Stomach smooth muscle (tissue), 2 donors: ENCODE measurements at regions not wholly inside any gene's neighbourhood (a gene's known extent, or its start where the extent isn't known, plus 50 kb on each side); places are given as distances from the start of the nearest gene placed in this dataset.
"Not testable (repeated sequence)": the region's sequence is repeated elsewhere in the genome, so short reads cannot be mapped to it uniquely, and the experiment has no call there.

Experiments used
- H3K27ac ChIP-seq: one replicate; pipeline ENCODE4 v1.7.0; 2013; ENCODE audit warnings: mild to moderate bottlenecking, low read length, inconsistent platforms
- H3K27me3 ChIP-seq, 2 donors: one replicate each; pipeline ENCODE4 v1.7.0; 2013; ENCODE audit warnings: low read length in 2 of 2; ENCODE audit not compliant: insufficient read depth in 2 of 2, control insufficient read depth in 1 of 2
- H3K36me3 ChIP-seq, 2 donors: one replicate each; pipeline ENCODE4 v1.7.0; 2013; ENCODE audit warnings: low read length in 2 of 2; ENCODE audit not compliant: control insufficient read depth in 2 of 2, insufficient read depth in 2 of 2
- H3K4me1 ChIP-seq: one replicate; pipeline ENCODE4 v1.7.0; 2013; ENCODE audit warnings: low read length; ENCODE audit not compliant: control insufficient read depth, insufficient read depth
- H3K4me3 ChIP-seq, 2 donors: one replicate each; pipeline ENCODE4 v1.7.0; 2013; ENCODE audit warnings: low read length in 2 of 2
- H3K9ac ChIP-seq, 2 donors: one replicate each; pipeline ENCODE4 v1.7.0; 2013; ENCODE audit warnings: low read length in 2 of 2, mild to moderate bottlenecking in 1 of 2
- H3K9me3 ChIP-seq, 2 donors: one replicate each; pipeline ENCODE4 v1.7.0; 2013; ENCODE audit warnings: low read length in 2 of 2; ENCODE audit not compliant: control insufficient read depth in 2 of 2
- donor health status: healthy.
- donor health status: Pancreatic carcinoma.

DNA sequence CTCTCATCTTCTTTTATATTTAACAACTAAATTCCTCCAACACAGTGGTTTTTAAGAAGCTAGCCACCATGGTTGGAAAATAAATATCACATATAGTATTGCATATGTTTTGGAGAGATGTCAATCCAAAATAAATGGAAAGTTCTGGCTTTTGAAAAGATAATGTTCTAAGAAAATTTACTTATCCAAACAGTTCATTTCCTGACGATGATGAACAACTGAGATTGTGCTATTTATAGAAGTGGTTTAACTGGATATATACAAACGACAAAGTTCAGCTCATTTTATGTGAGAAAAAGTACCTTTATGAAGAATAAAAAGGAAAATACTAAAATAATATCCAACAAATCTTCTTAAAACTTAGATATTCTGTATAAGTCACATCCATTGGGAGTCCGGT, 174.7 kb downstream of the MZT1 start:
- H3K9ac ChIP-seq = no peak overlapping the region
- H3K4me3 ChIP-seq = no peak overlapping the region
- no peaks in the 10 kb centered on the region for H3K9me3 ChIP-seq
- H3K27me3 ChIP-seq = no peaks in the 10 kb centered on the region
- H3K36me3 ChIP-seq = no peaks in the 10 kb centered on the region
- H3K4me1 ChIP-seq = no peaks in the 10 kb centered on the region
- no peak overlapping the region for H3K27ac ChIP-seq

- not testable (repeated sequence) for H3K4me1 ChIP-seq, H3K4me3 ChIP-seq, H3K36me3 ChIP-seq, H3K27me3 ChIP-seq, H3K9me3 ChIP-seq, H3K9ac ChIP-seq, H3K27ac ChIP-seq
These were observed 181.5 kb downstream of the MZT1 start for GRCh38 chr13:72545895-72546294.

DNA sequence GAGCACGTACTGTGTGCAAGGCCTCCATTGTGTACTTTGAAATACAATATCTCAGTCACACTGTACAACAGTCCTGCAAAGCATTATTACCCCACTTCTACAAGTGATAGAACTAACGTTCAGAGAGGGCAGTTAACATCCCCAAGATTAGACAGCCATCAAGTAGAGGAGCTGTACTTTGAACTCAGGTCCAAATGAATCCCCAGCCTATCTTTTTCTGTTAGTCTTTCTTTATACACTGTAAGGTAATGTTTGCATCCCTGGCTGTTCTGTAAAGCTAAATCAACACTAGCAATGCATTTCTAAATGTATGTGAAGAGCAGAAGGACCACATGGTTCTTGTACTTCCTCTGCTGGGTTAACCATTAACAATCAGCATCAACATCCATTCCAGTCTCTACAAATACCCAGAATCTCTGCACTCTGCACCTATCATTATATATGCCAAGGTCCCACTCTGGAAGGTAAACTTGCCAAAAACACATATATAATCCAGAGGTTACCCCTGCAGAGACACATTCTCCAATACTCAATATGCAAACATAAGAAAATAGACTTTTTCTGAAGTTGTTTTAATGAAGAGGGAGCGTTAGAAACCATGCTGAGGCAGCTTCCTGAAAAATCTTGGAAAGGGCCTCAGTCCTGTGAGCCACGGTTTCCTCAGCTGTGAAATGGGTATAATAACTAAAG, 182.3 kb downstream of the MZT1 start:
- Histone ChIP-seq H3K4me1 (no peaks in the 10 kb centered on the region), H3K4me3 (no peak overlapping the region), H3K27me3 (no peaks in the 10 kb centered on the region), H3K36me3 (no peaks in the 10 kb centered on the region), H3K9me3 (no peaks in the 10 kb centered on the region), H3K9ac (no peak overlapping the region), H3K27ac (no peak overlapping the region)

DNA sequence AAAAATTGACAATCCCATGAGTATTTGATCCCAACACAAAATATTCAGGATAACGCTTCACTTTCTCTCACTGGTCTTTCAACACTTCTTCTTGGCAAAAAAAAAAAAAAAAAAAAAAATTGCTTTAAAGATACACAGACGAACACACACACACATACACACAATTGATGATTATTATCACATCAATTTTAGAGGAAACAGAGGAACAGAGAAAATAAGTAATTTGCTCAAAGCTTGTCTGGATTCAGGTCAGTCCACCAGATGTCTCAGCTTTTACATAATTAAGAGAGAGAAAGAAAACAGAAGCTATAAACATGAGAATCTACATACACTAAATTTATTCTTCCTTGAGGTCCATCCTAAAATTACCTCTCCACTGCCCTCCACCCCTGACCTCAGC, 183.4 kb downstream of the MZT1 start:
- Histone ChIP-seq H3K27me3 (no peaks in the 10 kb centered on the region), H3K4me3 (no peak overlapping the region), H3K4me1 (no peaks in the 10 kb centered on the region), H3K9ac (no peak overlapping the region), H3K9me3 (no peaks in the 10 kb centered on the region), H3K27ac (no peak overlapping the region), H3K36me3 (no peaks in the 10 kb centered on the region)

GRCh38 chr13:72542241-72542640, 185.2 kb downstream of the MZT1 start:
- Histone ChIP-seq H3K27ac (no peak overlapping the region), H3K9ac (no peak overlapping the region), H3K9me3 (no peaks in the 10 kb centered on the region), H3K36me3 (no peaks in the 10 kb centered on the region), H3K27me3 (no peaks in the 10 kb centered on the region), H3K4me1 (no peaks in the 10 kb centered on the region), H3K4me3 (no peak overlapping the region)

DNA sequence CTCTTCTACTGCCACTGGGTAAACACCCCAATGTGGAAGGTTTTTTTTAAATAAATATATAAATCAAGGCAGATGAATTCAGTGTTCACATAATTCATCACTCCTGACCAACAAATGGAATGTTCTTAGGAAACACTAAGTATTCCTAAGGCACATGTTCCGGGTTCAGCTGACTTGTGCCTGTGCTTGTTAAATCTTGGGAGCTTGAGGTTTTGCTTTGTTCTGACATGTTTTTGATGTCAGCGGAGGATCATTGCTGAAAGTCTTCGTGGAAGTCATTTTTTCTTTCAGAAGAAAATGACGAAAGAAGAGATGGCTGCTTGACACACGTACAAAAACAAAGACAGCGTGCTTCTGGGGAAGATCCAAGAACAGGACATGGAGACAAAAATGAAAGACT, 185.8 kb downstream of the MZT1 start:
- Histone ChIP-seq H3K27ac (no peak overlapping the region), H3K27me3 (no peaks in the 10 kb centered on the region), H3K4me1 (no peaks in the 10 kb centered on the region), H3K9ac (no peak overlapping the region), H3K4me3 (no peak overlapping the region), H3K9me3 (no peaks in the 10 kb centered on the region), H3K36me3 (no peaks in the 10 kb centered on the region)

- H3K4me1 ChIP-seq = no peaks in the 10 kb centered on the region
- no peak overlapping the region for H3K9ac ChIP-seq
- no peaks in the 10 kb centered on the region for H3K36me3 ChIP-seq
- H3K27ac ChIP-seq = no peak overlapping the region
- H3K4me3 ChIP-seq = no peak overlapping the region
- H3K27me3 ChIP-seq = no peaks in the 10 kb centered on the region
- no peaks in the 10 kb centered on the region for H3K9me3 ChIP-seq
These were observed 186.5 kb downstream of the MZT1 start for GRCh38 chr13:72540881-72541280.

DNA sequence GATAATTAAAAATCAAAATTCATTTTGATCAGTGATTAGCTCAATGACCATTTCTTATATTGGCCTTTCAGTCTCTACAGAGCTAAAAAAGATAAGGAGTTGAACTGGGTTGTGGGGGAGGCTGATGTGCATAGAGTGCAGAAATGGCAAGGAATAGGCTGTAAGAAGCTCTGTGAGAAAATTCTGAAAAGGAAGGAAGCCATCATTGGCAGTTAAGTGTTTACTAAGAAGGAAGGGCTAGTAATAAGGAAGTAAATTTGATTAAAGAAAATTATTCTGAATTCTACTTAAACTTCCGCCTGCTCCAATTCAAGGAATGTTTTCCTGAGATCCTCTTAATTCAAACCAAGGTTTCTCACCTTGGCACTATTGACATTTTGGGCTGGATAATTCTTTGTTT, 187.5 kb downstream of the MZT1 start:
- no peaks in the 10 kb centered on the region for H3K4me1 ChIP-seq

GRCh38 chr13:72537782-72538181, 189.6 kb downstream of the MZT1 start:
- no peaks in the 10 kb centered on the region for H3K27me3 ChIP-seq
- H3K27ac ChIP-seq = no peak overlapping the region
- H3K4me3 ChIP-seq = no peak overlapping the region
- H3K9ac ChIP-seq = no peak overlapping the region
- H3K36me3 ChIP-seq = no peaks in the 10 kb centered on the region
- H3K4me1 ChIP-seq = no peaks in the 10 kb centered on the region
- H3K9me3 ChIP-seq = no peaks in the 10 kb centered on the region

More for the DNA sequence above, 187.5 kb downstream of the MZT1 start:
- Histone ChIP-seq H3K27me3 (no peaks in the 10 kb centered on the region), H3K9me3 (no peaks in the 10 kb centered on the region), H3K36me3 (no peaks in the 10 kb centered on the region), H3K27ac (no peak overlapping the region), H3K9ac (no peak overlapping the region), H3K4me3 (no peak overlapping the region)

DNA sequence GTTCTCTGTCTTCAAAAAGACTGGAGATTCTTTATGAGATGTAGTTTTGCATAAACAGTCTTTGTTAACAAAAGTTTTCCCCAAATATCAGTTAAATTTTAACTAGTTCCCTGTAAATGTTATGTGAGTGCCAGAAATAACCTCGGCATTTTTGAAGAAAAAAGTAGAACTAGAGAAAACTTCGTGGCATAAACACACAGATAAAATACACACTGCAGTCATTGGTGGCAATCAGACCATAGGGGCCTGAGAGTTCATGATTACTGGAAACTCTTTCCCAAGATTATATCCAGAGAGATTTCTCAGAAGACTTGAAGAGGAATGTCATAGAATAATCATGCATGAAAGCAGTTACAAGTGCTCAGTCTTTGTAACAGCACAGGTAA, 190.0 kb downstream of the MZT1 start:
- no peak overlapping the region for H3K27ac ChIP-seq
- H3K27me3 ChIP-seq = no peaks in the 10 kb centered on the region
- H3K4me3 ChIP-seq = no peak overlapping the region
- H3K9me3 ChIP-seq = no peaks in the 10 kb centered on the region
- no peak overlapping the region for H3K9ac ChIP-seq
- H3K36me3 ChIP-seq = no peaks in the 10 kb centered on the region
- no peaks in the 10 kb centered on the region for H3K4me1 ChIP-seq

DNA sequence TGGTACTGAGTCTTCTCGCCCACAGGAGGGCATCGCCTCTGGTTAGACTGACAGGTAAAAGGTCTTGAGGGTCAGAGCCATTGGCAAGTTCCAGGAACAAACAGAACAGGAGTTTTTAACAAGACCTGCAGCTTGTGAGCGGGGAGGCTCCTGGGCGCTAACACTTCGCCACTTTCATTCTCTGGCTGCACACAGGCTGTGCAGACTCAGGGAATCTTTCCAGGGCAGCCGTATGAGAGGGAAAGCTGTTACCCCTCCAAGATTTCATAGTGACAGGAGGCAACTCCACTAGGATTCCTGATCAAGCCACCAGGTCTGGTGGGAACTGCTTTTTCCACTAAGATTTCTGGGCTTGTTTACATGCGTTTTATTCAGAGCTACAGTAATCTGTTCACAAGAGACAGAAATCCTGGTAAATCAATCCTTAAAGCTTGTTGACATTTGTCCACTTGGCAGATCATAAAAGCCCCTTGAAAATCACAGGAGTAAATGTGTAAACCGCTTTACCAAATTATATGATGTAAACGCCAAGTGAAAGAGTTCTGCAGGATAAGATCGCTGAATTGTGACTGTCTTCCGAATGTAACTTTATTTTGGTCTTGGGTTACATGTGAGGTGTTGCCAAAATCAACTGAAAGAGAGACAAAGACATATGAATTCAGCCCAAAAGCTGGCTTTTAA, 190.6 kb downstream of the MZT1 start:
- no peaks in the 10 kb centered on the region for H3K9me3 ChIP-seq
- no peaks in the 10 kb centered on the region for H3K4me1 ChIP-seq
- H3K27ac ChIP-seq = no peak overlapping the region
- peak overlapping the region in 1 of 2 donors; percentile 22 for H3K4me3 ChIP-seq
- H3K9ac ChIP-seq = no peak overlapping the region
- H3K36me3 ChIP-seq = no peaks in the 10 kb centered on the region
- H3K27me3 ChIP-seq = no peaks in the 10 kb centered on the region
